ENCODE measurements at regions not wholly inside any gene's neighbourhood (a gene's known extent, or its start where the extent isn't known, plus 50 kb on each side); places are given as distances from the start of the nearest gene placed in this dataset.
"Not testable (repeated sequence)": the region's sequence is repeated elsewhere in the genome, so short reads cannot be mapped to it uniquely, and the experiment has no call there.

DNA sequence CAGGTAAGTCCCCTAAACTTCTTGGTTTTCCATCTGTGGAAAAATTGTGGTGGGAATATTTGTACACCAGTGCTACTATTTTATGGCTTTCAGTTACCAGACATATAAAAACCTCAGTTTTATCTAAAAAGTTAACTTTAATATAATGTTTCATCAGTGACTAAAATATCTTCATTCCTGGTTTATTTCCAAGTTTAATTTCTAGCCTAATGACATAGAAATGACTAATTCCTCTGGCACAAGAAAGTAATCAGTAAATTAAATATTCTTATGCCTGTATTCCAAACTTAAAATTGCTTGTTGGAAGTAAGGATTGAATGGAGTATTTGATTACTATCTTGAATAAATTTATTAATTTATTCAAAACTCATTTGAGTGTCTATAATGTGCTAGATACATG is 757.0 kb downstream of the CDH11 start:
- DNase-seq = no peak

DNA sequence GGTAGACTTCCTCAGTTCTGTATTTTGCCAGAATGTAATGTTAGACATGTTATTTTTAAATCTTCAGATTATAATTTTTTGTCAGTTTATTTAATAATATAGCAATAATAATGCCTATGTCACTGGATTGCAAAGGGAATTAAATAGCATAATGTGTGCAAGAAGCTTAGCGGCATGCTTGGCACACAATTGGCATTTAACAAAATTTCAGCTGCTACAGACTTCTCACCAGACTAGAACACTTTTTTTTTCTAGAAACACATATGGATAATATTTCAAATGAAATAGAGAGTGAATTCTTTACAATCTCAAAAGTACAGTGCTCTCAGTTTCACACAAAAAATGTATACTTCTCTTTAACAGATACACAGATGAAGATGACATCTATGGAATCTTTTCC is 757.4 kb downstream of the CDH11 start:
- no peak for DNase-seq

DNA sequence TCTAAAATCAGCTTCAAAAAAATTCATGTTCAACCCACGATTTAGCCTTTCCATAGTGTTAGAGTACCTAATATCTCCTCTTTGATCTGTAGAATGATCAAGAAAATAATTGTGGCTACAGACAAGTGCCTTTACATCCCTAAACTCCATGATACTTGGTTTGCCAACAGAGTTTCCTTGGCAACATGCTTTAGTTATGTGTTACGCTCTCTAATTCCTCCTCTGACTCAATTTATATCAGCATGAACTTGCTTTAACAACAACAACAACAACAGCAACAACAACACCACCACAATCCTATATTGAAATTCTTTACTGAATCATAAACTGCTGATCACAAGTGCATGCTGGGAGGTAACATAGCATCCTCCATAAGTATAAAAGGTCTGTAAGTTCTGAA is 757.8 kb downstream of the CDH11 start:
- DNase-seq = no peak

DNA sequence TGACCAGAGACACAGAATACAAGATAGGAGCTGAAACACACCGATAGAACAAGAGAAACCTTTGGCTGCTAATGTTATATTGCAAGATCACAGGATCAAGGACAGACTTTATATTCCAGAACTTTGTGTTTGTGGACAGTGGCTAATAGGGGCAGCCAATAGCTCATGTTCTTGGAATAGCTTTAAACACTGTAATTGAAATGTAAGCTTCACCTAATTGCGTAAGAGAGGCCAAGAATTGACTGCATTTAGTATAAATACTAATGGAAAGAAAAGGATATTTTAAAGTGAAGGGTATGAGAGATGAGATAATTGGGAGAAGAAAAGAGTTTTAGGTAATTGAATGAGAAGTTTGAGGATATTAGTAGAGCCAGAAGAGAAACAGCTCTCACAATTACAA is 758.8 kb downstream of the CDH11 start:
- DNase-seq = no peak

DNA sequence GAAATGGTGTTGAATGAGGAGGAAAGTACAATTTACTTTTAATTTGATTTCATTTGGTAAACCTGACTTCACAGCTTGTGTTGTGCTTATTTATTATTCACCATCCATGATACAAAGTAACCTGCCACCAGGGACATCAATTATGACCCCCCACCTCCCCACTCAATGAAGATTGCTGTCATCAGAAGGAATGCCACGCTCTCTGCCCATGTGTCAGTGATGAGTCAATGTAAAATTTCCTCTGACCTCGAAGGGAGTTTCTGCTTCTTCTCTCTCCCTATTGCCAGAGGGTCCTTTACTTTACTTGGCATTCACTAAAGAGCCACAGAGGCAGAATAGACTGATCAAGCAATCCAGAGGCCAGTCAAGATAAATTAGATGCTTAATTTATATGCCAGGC is 759.7 kb downstream of the CDH11 start:
- no peak for DNase-seq

DNA sequence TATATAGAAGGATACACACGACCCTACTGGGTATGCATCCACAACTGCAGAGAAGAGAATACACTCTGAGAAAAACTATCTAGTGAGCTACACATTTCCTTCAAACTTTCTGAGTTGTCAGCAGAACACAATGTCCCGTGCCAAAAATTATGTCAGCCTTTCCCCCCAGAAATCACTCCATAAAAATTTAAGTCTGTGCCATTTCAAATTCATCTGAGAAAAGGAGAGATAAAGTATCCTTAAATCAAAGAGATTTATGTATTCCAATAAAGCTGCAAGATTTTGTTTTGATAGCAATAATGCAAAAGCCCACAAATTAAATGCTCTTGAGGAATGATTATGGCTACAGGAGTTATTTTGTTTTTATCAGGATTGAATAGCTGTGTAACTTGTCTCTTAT is 760.1 kb downstream of the CDH11 start:
- DNase-seq = no peak

DNA sequence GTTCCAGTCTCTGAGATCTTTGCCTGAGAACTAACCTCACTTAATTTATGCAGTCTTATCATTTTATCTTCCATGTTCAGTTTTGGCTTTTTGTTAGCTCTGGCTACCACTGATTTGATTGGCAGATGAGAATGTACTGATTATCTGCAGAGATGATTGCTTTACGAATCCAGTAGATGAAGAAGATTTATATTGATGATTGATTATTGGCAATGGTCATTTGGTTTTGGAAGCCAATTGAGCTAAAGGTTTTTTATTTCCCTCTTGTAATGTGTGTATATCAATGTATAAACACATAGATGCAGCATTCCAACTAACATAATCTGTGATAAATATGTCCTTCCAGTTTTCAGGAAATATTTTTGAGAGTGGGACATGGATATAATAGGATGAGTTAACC is 763.6 kb downstream of the CDH11 start:
- no peak for DNase-seq

DNA sequence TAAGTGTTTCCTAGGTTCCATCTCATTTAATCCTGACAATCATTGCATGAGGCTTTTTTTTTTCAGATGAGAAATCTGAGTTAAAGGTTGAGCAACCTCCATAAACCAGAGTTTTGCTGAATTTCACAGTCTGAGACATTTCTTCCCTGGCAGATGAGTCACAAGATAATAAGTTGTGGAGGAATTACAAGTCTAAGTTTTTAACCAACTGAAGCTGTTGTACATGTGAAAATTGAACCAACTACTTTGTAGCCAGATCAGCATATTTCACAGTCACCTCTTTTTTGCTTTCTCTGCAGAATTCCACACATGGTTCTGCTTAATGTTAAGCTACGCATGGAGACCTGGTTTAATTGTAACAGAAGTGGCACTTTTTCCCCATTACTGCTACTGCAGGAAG is 765.6 kb downstream of the CDH11 start:
- peak in 1 of 51 donors; percentile 12 for DNase-seq

DNA sequence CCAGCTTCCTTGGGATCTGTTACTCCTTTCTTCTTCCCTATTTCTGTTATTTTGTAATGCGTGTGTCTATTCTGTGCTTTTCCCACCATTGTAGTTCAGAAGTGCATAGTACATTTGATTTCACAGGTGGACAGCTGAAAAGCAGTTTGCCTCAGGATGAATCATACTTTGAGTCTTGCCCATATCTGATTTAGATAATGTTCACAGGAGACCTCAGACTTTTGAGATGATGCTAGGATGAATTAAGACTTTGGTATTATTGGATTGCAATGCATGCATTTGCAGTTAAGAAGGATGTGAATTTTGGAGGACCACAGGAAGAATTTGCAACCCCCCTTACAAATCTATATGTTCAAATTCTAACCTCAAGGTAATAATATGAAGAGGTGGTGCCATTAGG is 769.6 kb downstream of the CDH11 start:
- DNase-seq = no peak

DNA sequence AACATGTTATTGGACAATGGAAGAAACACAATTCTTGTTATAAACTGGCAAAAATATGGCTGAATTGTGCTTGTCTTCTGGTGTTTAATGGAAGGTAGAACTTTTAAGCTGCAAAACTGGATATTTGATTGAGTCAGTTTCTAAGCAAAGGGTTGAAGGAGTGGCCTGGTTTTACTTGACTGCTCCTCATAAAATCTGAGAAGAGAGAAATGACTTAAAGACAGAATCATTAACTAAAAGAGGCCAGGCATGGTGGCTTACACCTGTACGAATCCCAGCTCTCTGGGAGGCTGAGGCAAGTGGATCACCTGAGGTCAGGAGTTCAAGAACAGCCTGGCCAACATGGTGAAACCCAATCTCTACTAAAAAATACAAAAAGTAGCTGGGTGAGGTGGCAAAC is 770.7 kb downstream of the CDH11 start:
- DNase-seq = no peak

DNA sequence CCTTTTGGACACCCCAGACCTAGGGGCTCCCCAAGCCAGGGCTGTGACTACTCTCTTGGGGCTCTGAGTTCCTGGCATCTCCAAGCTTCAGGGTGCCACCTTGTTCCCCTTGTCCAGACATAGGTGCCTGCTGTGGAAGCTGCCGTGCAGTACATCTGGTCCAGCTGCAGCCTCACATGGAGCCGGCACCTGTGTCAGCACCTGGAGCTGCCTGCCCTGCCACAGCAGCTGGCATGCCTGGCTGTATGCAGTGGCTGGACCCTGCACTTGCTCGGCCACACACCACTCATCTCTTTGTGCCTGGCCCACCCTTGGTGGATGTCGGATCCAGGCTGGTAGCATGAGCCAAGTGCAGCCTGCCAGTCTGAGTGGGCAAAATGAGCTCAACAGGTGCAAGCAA is 775.8 kb downstream of the CDH11 start:
- no peak for DNase-seq

DNA sequence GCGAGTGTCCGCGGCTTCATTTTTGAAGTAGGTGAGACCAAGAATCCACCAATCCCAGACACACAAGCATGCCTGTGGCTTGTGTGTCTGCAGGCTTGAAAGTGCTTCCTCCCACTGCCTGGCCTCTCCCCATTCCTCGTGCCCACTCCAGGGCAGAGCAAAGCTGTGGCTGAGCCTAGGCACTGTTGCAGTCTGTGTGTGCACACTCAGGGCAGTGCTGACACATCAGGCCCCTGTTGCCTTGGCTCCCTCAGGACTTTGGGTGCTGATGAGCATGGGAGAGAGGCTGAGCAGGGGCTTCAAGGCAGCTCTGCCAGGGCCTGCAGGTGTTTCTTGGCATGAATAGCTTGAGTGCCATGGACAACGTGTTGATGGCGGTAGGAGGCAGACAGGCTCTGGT is 776.7 kb downstream of the CDH11 start:
- DNase-seq = no peak

DNA sequence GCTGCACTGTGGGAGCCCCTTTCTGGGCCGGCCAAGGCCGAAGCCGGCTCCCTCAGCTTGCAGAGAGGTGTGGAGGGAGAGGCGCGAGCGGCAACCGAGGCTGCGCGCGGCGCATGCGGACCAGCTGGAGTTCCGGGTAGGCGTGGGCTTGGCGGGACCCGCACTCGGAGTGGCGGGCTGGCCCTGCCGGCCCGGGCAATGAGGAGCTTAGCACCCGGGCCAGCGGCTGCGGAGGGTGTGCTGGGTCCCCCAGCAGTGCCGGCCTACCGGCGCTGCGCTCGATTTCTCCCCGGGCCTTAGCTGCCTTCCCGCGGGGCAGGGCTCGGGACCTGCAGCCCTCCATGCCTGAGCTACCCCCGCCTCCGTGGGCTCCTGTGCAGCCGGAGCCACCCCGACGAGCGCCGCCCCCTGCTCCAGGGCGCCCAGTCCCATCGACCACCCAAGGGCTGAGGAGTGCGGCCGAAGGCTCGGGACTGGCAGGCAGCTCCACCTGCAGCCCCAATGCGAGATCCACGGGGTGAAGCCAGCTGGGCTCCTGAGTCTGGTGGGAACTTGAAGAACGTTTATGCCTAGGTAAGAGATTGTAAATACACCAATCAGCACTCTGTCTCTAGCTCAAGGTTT is 777.9 kb downstream of the CDH11 start:
- DNase-seq = not testable (repeated sequence)

DNA sequence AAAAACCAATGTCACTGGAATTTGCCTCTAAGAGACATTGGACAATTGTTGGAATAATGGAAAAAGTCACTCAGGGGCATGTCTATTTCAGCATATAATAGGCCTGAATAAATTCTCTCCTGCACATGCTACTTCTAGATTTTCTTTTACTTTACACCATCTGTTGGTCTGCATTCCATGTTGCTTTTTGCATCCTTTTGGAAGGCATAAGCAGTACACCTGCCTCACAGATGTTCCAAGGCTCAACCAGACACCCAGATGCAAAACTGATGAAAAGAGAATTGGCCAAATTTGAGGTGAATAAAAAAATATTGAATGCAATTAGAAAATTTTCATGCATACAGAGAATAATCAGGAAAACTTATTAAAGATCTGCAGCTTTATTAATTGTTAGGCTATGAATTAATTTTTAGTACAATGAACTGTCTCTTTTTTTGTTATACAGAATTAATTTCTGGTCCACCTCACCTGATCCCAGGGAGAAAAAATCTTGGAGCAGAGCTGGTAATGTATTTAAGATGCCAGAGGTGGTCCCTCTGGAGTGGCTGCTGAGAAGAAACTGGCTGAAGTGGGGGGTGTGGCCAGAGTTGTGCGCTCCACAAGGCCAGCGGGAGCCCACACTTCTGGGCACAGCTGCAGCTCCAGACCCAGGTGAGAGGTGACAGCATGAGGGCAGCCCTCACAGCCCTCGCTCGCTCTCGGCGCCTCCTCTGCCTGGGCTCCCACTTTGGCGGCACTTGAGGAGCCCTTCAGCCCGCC is 778.6 kb downstream of the CDH11 start:
- DNase-seq = no peak

DNA sequence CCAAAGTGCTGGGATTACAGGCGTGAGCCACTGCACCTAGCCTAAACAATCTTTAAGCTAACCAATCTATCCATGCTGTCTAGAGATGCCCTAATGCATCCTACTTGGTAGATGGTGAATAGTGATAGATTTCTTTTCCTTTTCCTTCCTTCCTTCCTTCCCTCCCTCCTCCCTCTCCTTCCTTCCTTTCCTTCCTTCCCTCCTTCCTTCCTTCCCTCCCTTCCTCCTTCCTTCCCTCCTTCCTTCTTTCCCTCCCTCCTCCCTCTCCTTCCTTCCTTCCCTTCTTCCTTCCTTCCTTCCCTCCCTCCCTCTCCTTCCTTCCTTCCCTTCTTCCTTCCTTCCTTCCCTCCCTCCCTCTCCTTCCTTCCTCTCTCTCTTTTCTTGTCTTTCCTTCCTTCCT is 780.5 kb downstream of the CDH11 start:
- DNase-seq = not testable (repeated sequence)

DNA sequence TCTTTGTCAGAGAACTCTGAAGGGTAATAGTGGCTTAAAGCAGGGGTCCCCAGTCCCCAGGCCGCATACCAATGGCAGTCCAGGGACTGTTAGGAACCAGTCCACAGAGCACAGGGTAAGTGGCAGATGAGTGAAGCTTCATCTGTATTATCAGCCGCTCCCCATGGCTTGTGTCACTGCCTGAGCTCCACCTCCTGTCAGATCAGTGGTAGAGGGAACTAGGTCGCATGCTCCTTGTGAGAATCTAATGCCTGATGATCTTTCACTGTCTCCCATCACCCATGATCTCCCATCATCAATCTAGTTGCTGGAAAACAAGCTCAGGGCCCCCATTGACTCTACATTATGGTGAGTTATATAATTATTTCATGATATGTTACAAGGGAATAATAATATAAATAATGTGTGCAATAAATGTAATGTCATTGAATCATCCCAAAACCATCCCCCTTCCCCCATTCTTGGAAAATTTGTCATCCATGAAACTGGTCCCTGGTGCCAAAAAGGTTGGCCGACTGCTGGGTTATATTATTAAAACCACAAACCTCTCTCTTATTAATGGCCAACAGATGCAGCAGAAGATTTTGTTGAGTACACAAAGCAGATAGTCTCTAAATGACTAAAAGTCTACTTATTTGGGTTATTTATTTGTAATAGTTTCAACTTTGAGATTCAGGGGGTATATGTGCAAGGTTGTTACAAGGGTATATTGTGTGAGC is 782.7 kb downstream of the CDH11 start:
- DNase-seq = no peak

DNA sequence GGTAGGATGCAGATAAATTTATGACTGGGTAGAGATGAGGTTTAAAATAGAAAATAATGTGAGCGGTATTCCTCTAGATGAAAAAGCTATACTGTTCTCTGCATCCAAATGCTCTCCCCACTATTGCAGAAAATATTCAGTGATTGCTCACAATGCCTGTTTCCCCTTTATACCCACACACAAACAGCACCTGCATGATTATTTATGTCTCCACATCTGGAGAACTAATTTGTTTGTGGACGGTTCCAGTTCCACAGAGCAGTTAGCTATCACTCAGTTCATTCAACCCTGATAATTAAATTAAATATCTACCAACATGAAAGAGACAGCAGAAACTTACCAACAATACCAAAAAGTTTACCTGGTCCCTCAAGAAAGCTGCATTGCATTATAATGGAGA is 800.0 kb downstream of the CDH11 start:
- no peak for DNase-seq

DNA sequence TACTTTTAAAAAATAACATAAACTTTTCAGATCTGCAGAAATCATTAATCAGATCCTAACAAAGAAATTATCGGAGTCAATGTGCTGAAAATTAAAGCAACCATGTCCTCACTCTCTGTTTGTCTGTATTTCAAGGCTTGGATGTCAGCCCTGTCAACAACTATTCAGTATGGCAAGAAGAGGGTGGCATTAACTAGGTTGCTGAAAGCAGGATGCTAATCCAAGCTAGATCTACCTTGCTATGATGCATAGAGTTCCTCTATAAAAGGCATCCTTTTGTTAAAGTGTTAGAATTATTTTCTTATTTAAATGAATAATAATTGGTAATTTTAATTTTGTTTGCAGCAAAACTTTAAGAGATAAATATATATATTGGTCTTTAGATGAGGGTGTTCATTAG is 800.8 kb downstream of the CDH11 start:
- no peak for DNase-seq

DNA sequence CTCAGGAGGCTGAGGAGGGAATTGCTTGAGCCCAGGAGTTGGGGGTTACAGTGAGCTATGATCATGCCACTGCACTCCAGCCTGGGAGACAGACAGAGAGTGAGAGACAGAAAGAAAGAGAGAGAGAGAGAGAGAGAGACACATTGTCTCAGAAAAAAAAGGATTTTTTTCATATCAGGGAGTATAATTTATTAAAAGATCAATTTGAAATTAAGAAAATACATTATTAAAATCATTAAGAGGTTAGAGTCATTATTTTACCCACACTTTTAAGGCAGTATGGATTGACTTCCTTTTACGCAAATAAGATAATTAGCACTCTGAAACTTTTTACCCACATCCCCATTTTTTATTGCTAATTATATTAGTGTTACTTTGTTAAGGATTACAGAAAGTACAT is 804.3 kb downstream of the CDH11 start:
- DNase-seq = no peak

DNA sequence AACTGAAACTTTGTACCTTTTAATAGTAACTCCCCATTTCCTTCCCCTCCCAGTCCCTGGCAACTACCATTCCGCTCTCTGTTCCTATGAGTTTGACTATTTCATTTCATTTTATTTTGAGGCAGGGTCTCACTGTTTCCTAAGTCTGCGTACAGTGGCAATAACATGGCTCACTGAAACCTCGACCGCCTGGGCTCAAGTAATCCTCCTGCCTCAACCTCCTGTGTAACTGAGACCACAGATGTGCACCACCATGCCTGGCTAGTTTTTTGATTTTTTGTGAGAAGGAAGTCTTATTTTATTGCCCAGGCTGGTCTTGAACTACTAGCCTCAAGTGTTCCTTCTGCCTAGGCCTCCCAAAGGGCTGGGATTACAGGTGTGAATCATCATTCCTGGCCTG is 808.1 kb downstream of the CDH11 start:
- DNase-seq = no peak

DNA sequence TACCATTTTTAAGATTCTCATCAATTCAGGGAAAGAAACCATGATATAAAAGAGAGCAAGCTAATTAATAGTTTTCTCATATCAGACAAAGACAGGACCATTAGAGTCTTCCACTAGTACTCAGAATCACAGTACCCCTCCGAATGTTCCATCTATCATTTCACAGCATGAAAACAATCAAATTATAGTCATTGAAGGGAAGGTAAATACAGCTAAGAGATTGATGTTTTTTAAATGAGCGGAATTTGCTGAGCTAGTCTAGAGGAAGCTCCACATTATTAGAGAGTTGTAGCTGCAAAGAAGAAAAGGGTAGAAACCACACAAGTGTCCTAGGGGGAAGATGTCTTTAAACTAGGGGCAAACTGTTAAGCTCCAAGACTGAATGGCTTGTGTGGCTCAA is 808.9 kb downstream of the CDH11 start:
- DNase-seq = no peak

DNA sequence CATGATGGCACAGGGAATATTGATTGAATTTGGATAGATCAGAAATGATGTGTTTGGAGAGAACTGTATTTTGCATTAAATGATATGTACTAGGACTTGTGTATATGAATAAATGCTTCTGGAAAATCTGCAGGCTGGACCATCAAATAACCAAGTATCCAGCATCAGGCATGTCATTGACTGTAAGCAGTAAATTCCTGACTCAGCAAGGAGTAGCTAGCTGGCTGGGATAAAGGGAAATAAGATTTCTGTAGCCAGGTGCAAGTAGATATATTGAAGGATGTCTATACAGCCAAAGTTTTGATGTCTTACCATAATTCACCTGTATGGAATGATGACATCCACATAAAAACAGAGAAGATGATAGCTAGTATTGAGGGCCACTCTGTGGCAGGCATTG is 809.6 kb downstream of the CDH11 start:
- DNase-seq = no peak

DNA sequence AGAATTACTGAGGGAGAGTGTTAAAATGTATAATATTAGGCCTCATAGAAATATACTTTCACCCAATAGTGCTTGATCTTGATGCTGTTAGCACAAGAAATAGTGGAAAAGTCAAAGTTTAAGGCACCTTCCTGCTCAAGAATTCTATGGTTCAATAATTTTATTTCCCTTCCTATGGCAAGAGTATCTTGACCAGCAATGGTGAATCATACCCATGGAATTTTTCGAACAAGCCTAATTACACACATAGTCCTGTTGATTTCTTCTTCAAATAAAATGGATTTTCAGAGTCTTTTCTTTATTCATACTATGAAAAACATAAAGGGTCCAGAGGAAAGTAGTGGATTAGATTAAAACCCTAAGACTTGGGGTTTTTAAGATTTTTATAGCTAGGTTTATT is 810.6 kb downstream of the CDH11 start:
- DNase-seq = no peak

All from hypothalamus (tissue), 51 donors.